HepG2 (cell line): ENCODE measurements at regions not wholly inside any gene's neighbourhood (a gene's known extent, or its start where the extent isn't known, plus 50 kb on each side); places are given as distances from the start of the nearest gene placed in this dataset.

Experiments
- AHR ChIP-seq: IDR thresholded peaks from 2 replicates; pipeline ENCODE4 v1.6.1; 2018; ENCODE audit warnings: missing genetic modification reagents, missing compliant biosample characterization
- CENPX ChIP-seq: sonication (generic); formaldehyde crosslinking; IDR thresholded peaks from 2 replicates; pipeline ENCODE4 v1.9.0; 2021; ENCODE audit warnings: mild to moderate bottlenecking, missing genetic modification reagents, moderate library complexity
- CHD2 ChIP-seq: IDR thresholded peaks from 2 replicates; pipeline ENCODE4 v1.6.1; 2011; ENCODE audit warnings: low read depth, low read length, improper control_type of control experiment
- ETV6 ChIP-seq: sonication (generic); formaldehyde crosslinking; conservative IDR thresholded peaks from 2 replicates; pipeline ENCODE4 v1.4.0; 2020; ENCODE audit warnings: missing genetic modification reagents
- GATAD2A ChIP-seq: IDR thresholded peaks from 2 replicates; pipeline ENCODE4 v1.6.1; 2016
- GPN1 ChIP-seq: sonication (generic); formaldehyde crosslinking; IDR thresholded peaks from 2 replicates; pipeline ENCODE4 v1.5.1; 2020; ENCODE audit warnings: missing genetic modification reagents, borderline replicate concordance
- HIVEP1 ChIP-seq: sonication (generic); formaldehyde crosslinking; IDR thresholded peaks from 2 replicates; pipeline ENCODE4 v1.4.0; 2020; ENCODE audit warnings: mild to moderate bottlenecking, missing genetic modification reagents
- HNF4A ChIP-seq: sonication (generic); formaldehyde crosslinking; IDR thresholded peaks from 2 replicates; pipeline ENCODE4 v1.4.0; 2020; ENCODE audit warnings: missing genetic modification reagents
- JUND ChIP-seq: sonication (generic); formaldehyde crosslinking; IDR thresholded peaks from 2 replicates; pipeline ENCODE4 v1.8.0; 2022; ENCODE audit warnings: mild to moderate bottlenecking, missing genetic modification reagents
- KDM3A ChIP-seq: IDR thresholded peaks from 2 replicates; pipeline ENCODE4 v1.6.1; 2018; ENCODE audit warnings: low read depth, missing compliant biosample characterization
- MAZ ChIP-seq, 2 experiments: sonication (generic) in 1 of 2; formaldehyde crosslinking in 1 of 2; IDR thresholded peaks; 2 replicates each; pipeline versions ENCODE4 v1.5.0 to v1.6.1; 2012 to 2020; ENCODE audit warnings: low read depth in 2 of 2, mild to moderate bottlenecking in 2 of 2, borderline replicate concordance in 1 of 2, improper control_type of control experiment in 1 of 2, low read length in 1 of 2, missing genetic modification reagents in 1 of 2, moderate library complexity in 1 of 2
- PAX8 ChIP-seq: sonication (generic); formaldehyde crosslinking; IDR thresholded peaks from 2 replicates; pipeline ENCODE4 v1.8.0; 2022; ENCODE audit warnings: mild to moderate bottlenecking, missing genetic modification reagents, borderline replicate concordance
- PLRG1 ChIP-seq: fragments of 450-650 bp; conservative IDR thresholded peaks from 2 replicates; pipeline ENCODE4 v1.6.1; 2016
- RAD21 ChIP-seq: fragments of 450-650 bp; formaldehyde crosslinking; IDR thresholded peaks from 2 replicates; pipeline ENCODE4 v1.5.0; 2020; ENCODE audit warnings: mild to moderate bottlenecking
- RCOR2 ChIP-seq: IDR thresholded peaks from 2 replicates; pipeline ENCODE4 v1.6.1; 2016; ENCODE audit warnings: missing biosample characterization, missing genetic modification reagents
- SIN3B ChIP-seq: fragments of 150-350 bp; IDR thresholded peaks from 2 replicates; pipeline ENCODE4 v1.6.1; 2014; ENCODE audit warnings: low read length
- ZEB1 ChIP-seq: IDR thresholded peaks from 2 replicates; pipeline ENCODE4 v1.6.1; 2012; ENCODE audit warnings: mild to moderate bottlenecking, low read depth, inconsistent platforms; ENCODE audit not compliant: insufficient replicate concordance
- ZIK1 ChIP-seq: sonication (generic); formaldehyde crosslinking; IDR thresholded peaks from 2 replicates; pipeline ENCODE4 v1.5.0; 2020; ENCODE audit warnings: mild to moderate bottlenecking, low read depth, missing genetic modification reagents, borderline replicate concordance
- ZNF207 ChIP-seq: fragments of 450-650 bp; IDR thresholded peaks from 2 replicates; pipeline ENCODE4 v1.6.1; 2016; ENCODE audit warnings: antibody characterized with exemption, borderline replicate concordance
- ZNF446 ChIP-seq: sonication (generic); formaldehyde crosslinking; IDR thresholded peaks from 2 replicates; pipeline ENCODE4 v1.5.0; 2020; ENCODE audit warnings: mild to moderate bottlenecking, missing genetic modification reagents
- ZNF746 ChIP-seq: sonication (generic); formaldehyde crosslinking; IDR thresholded peaks from 2 replicates; pipeline ENCODE4 v1.8.0; 2022; ENCODE audit warnings: mild to moderate bottlenecking, missing genetic modification reagents
- ZNF780A ChIP-seq: sonication (generic); formaldehyde crosslinking; IDR thresholded peaks from 2 replicates; pipeline ENCODE4 v1.8.0; 2022; ENCODE audit warnings: mild to moderate bottlenecking, missing genetic modification reagents, moderate library complexity
- ZSCAN12 ChIP-seq: sonication (generic); formaldehyde crosslinking; IDR thresholded peaks from 2 replicates; pipeline ENCODE4 v1.9.0; 2021; ENCODE audit warnings: mild to moderate bottlenecking, missing genetic modification reagents
- TF ChIP-seq, protein P1 (sequence below): IDR thresholded peaks from 2 replicates; pipeline ENCODE4 v1.6.1; 2012; ENCODE audit warnings: inconsistent platforms
- TF ChIP-seq, protein P2 (sequence below): sonication (generic); formaldehyde crosslinking; IDR thresholded peaks from 2 replicates; pipeline ENCODE4 v1.5.0; 2020; ENCODE audit warnings: mild to moderate bottlenecking, missing genetic modification reagents
- TF ChIP-seq, protein P3 (sequence below): sonication (generic); formaldehyde crosslinking; conservative IDR thresholded peaks from 2 replicates; pipeline ENCODE4 v1.4.0; 2020; ENCODE audit warnings: missing genetic modification reagents
- TF ChIP-seq, protein P4 (sequence below): sonication (generic); formaldehyde crosslinking; IDR thresholded peaks from 2 replicates; pipeline ENCODE4 v1.4.0; 2020; ENCODE audit warnings: missing genetic modification reagents, mild to moderate bottlenecking, borderline replicate concordance

DNA sequence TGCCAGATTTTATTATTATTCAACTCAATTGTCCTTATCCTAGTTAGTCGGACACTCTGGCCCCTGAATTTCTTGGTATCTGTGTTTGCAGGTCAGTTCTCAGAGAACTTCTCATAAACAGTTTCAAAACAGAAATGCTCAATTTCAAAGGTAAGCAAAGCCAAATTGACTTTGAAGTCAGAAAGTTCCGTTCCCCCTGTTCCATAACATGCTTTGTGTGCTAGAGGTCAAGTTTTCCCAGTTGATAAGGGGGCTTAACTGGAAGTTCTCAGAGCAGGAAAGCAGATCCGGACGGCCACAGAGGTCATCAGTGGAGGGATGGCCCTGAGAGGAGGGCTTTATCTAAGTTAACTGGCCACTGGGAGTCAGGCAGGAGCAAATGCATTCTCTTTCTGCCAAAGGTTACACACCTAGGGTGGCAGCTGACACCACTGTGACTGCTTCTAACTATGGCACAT, 417.2 kb downstream of the COG6 start (continued):
- TF ChIP-seq ZNF207 (no peak), GATAD2A (CRISPR knock-in tag) (peak; percentile 93), ZNF780A (CRISPR knock-in tag) (no peak), PLRG1 (no peak), AHR (CRISPR knock-in tag) (no peak; the same call in 1 of the 2 replicates), ZSCAN12 (CRISPR knock-in tag) (peak; percentile 47; the same call in 1 of the 2 replicates), CHD2 (no peak), HIVEP1 (no peak), ZEB1 (no peak), PAX8 (CRISPR knock-in tag) (no peak), ETV6 (0 out of 2 replicates have a peak, but pooled peaks have one; percentile 49), KDM3A (CRISPR knock-in tag) (0 out of 2 replicates have a peak, but pooled peaks have one; percentile 67), ZNF746 (CRISPR knock-in tag) (no peak), ZNF446 (CRISPR knock-in tag) (no peak), RAD21 (CRISPR knock-in tag) (0 out of 2 replicates have a peak, but pooled peaks have one; percentile 27), RCOR2 (CRISPR knock-in tag) (peak; percentile 72), CENPX (CRISPR knock-in tag) (no peak), MAZ (IDR thresholded peaks at IDR 0.05; ENCODE audit: borderline replicate concordance, low read depth, low read length) (no peak), MAZ (CRISPR knock-in tag; IDR thresholded peaks at IDR 0.05; ENCODE audit: low read depth) (no peak), SIN3B (no peak), JUND (CRISPR knock-in tag) (no peak), ZIK1 (CRISPR knock-in tag) (no peak), HNF4A (peak; percentile 92), GPN1 (CRISPR knock-in tag) (no peak)
- TF ChIP-seq, protein P1, sequence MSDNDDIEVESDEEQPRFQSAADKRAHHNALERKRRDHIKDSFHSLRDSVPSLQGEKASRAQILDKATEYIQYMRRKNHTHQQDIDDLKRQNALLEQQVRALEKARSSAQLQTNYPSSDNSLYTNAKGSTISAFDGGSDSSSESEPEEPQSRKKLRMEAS, result peak; percentile 45; the same call in 1 of the 2 replicates
- TF ChIP-seq, protein P2, sequence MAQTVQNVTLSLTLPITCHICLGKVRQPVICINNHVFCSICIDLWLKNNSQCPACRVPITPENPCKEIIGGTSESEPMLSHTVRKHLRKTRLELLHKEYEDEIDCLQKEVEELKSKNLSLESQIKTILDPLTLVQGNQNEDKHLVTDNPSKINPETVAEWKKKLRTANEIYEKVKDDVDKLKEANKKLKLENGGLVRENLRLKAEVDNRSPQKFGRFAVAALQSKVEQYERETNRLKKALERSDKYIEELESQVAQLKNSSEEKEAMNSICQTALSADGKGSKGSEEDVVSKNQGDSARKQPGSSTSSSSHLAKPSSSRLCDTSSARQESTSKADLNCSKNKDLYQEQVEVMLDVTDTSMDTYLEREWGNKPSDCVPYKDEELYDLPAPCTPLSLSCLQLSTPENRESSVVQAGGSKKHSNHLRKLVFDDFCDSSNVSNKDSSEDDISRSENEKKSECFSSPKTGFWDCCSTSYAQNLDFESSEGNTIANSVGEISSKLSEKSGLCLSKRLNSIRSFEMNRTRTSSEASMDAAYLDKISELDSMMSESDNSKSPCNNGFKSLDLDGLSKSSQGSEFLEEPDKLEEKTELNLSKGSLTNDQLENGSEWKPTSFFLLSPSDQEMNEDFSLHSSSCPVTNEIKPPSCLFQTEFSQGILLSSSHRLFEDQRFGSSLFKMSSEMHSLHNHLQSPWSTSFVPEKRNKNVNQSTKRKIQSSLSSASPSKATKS (CRISPR knock-in tag), result no peak
- TF ChIP-seq, protein P3, sequence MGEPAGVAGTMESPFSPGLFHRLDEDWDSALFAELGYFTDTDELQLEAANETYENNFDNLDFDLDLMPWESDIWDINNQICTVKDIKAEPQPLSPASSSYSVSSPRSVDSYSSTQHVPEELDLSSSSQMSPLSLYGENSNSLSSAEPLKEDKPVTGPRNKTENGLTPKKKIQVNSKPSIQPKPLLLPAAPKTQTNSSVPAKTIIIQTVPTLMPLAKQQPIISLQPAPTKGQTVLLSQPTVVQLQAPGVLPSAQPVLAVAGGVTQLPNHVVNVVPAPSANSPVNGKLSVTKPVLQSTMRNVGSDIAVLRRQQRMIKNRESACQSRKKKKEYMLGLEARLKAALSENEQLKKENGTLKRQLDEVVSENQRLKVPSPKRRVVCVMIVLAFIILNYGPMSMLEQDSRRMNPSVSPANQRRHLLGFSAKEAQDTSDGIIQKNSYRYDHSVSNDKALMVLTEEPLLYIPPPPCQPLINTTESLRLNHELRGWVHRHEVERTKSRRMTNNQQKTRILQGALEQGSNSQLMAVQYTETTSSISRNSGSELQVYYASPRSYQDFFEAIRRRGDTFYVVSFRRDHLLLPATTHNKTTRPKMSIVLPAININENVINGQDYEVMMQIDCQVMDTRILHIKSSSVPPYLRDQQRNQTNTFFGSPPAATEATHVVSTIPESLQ (CRISPR knock-in tag), result no peak
- TF ChIP-seq, protein P4, sequence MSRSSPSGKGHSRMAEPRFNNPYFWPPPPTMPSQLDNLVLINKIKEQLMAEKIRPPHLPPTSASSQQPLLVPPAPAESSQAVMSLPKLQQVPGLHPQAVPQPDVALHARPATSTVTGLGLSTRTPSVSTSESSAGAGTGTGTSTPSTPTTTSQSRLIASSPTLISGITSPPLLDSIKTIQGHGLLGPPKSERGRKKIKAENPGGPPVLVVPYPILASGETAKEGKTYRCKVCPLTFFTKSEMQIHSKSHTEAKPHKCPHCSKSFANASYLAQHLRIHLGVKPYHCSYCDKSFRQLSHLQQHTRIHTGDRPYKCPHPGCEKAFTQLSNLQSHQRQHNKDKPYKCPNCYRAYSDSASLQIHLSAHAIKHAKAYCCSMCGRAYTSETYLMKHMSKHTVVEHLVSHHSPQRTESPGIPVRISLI (CRISPR knock-in tag), result 0 out of 2 replicates have a peak, but pooled peaks have one; percentile 22
